Lower lobe of right lung (tissue), 2 donors: ENCODE measurements at regions not wholly inside any gene's neighbourhood (a gene's known extent, or its start where the extent isn't known, plus 50 kb on each side); places are given as distances from the start of the nearest gene placed in this dataset.

Source experiments
- ATAC-seq, 2 donors: fragments of 200-7000 bp; cut with Tn5 transposase; one replicate each; pipeline ENCODE4 v1.9.1; 2020 to 2022; ENCODE audit warnings: mild to moderate bottlenecking in 2 of 2, moderate library complexity in 2 of 2
- DNase-seq: peaks from one replicate; pipeline ENCODE4 v3.0.0-alpha.2; 2020
- H3K27ac ChIP-seq: fragments of 200-600 bp; one replicate; pipeline ENCODE4 v1.8.0; 2022
- H3K27me3 ChIP-seq: fragments of 200-600 bp; one replicate; pipeline ENCODE4 v1.8.0; 2022; ENCODE audit warnings: low read depth
- H3K36me3 ChIP-seq: fragments of 200-600 bp; one replicate; pipeline ENCODE4 v1.8.0; 2022; ENCODE audit warnings: mild to moderate bottlenecking
- H3K4me1 ChIP-seq: fragments of 200-600 bp; one replicate; pipeline ENCODE4 v1.8.0; 2022
- H3K4me3 ChIP-seq: fragments of 200-600 bp; one replicate; pipeline ENCODE4 v1.8.0; 2022; ENCODE audit warnings: mild to moderate bottlenecking
- H3K9me3 ChIP-seq: fragments of 200-600 bp; one replicate; pipeline ENCODE4 v1.8.0; 2022
- intact Hi-C: fragments of 100-400 bp; cut with DNase I; formaldehyde crosslinking; loops from one replicate; pipeline ENCODE4 v1.11.0; 2022
- TF ChIP-seq, protein P1 (sequence below): fragments of 200-600 bp; IDR thresholded peaks from one replicate; pipeline ENCODE4 v1.8.0; 2022; ENCODE audit warnings: antibody characterized with exemption, mild to moderate bottlenecking
- donor health status: DM: no; HTN: yes; CAD: no; lungs with severe emphysema.

GRCh38 chr6:86822747-86823146, 114.6 kb upstream of the HTR1E start:
- intact Hi-C loops, result no loop called here
- no peak for ATAC-seq
- no peak overlapping the region for H3K4me3 ChIP-seq
- H3K4me1 ChIP-seq, result no peaks in the 10 kb centered on the region
- H3K27me3 ChIP-seq, result no peaks in the 10 kb centered on the region
- no peaks in the 10 kb centered on the region for H3K36me3 ChIP-seq
- no peak for DNase-seq
- no peaks in the 10 kb centered on the region for H3K9me3 ChIP-seq
- TF ChIP-seq, protein P1, sequence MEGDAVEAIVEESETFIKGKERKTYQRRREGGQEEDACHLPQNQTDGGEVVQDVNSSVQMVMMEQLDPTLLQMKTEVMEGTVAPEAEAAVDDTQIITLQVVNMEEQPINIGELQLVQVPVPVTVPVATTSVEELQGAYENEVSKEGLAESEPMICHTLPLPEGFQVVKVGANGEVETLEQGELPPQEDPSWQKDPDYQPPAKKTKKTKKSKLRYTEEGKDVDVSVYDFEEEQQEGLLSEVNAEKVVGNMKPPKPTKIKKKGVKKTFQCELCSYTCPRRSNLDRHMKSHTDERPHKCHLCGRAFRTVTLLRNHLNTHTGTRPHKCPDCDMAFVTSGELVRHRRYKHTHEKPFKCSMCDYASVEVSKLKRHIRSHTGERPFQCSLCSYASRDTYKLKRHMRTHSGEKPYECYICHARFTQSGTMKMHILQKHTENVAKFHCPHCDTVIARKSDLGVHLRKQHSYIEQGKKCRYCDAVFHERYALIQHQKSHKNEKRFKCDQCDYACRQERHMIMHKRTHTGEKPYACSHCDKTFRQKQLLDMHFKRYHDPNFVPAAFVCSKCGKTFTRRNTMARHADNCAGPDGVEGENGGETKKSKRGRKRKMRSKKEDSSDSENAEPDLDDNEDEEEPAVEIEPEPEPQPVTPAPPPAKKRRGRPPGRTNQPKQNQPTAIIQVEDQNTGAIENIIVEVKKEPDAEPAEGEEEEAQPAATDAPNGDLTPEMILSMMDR, result no peak
- no peak overlapping the region for H3K27ac ChIP-seq

GRCh38 chr6:86820750-86821149, 116.6 kb upstream of the HTR1E start:
- no peaks in the 10 kb centered on the region for H3K36me3 ChIP-seq
- no peaks in the 10 kb centered on the region for H3K27me3 ChIP-seq
- no peak overlapping the region for H3K27ac ChIP-seq
- TF ChIP-seq, protein P1, result no peak
- H3K4me3 ChIP-seq, result no peak overlapping the region
- intact Hi-C loops, result no loop called here
- no peaks in the 10 kb centered on the region for H3K9me3 ChIP-seq
- ATAC-seq, result no peak
- DNase-seq, result no peak
- H3K4me1 ChIP-seq, result no peaks in the 10 kb centered on the region

- DNase-seq, result no peak
- no peak overlapping the region for H3K27ac ChIP-seq
- no peak overlapping the region for H3K4me3 ChIP-seq
- ATAC-seq, result no peak
- intact Hi-C loops, result no loop called here
- H3K4me1 ChIP-seq, result no peaks in the 10 kb centered on the region
- TF ChIP-seq, protein P1, result no peak
- H3K27me3 ChIP-seq, result no peaks in the 10 kb centered on the region
- no peaks in the 10 kb centered on the region for H3K36me3 ChIP-seq
- no peaks in the 10 kb centered on the region for H3K9me3 ChIP-seq
These were observed 143.7 kb upstream of the HTR1E start for GRCh38 chr6:86793649-86794048.

DNA sequence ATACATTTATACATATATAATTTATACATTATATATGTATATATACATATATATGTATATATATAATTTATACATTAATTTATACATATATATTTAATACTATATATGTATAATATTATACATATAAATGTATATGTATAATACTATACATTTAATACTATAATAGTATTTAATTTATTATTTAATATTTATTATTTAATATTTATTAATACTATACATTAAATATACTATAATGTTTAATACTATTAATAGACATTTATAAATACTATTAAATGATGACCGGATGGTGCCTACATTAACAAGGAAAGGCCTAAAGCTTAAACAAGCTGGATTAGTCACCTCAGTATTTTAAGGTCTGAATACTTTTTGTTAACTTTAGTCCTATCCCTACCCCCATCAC, 145.9 kb upstream of the HTR1E start:
- TF ChIP-seq, protein P1, result no peak
- H3K27ac ChIP-seq, result no peak overlapping the region
- DNase-seq, result no peak
- H3K9me3 ChIP-seq, result no peaks in the 10 kb centered on the region
- H3K36me3 ChIP-seq, result no peaks in the 10 kb centered on the region
- H3K4me1 ChIP-seq, result no peaks in the 10 kb centered on the region
- H3K27me3 ChIP-seq, result no peaks in the 10 kb centered on the region
- ATAC-seq, result no peak
- intact Hi-C loops, result no loop called here
- no peak overlapping the region for H3K4me3 ChIP-seq

- H3K9me3 ChIP-seq, result no peaks in the 10 kb centered on the region
- H3K4me1 ChIP-seq, result no peaks in the 10 kb centered on the region
- H3K27me3 ChIP-seq, result no peaks in the 10 kb centered on the region
- H3K27ac ChIP-seq, result no peak overlapping the region
- DNase-seq, result no peak
- TF ChIP-seq, protein P1, result no peak
- no peak overlapping the region for H3K4me3 ChIP-seq
- intact Hi-C loops, result no loop called here
- no peak for ATAC-seq
- H3K36me3 ChIP-seq, result no peaks in the 10 kb centered on the region
These were observed 147.4 kb upstream of the HTR1E start for GRCh38 chr6:86789779-86790411.
